Endothelial cell of umbilical vein (primary cell): ENCODE measurements at regions not wholly inside any gene's neighbourhood (a gene's known extent, or its start where the extent isn't known, plus 50 kb on each side); places are given as distances from the start of the nearest gene placed in this dataset.

Source experiments
- BruUV-seq: library from RNA; stranded (reverse); fragments of 400-500 nt; replicated peaks from 2 replicates; lab custom pipeline; 2021; lab: Mats Ljungman, UMichigan
- CTCF ChIA-PET: fragments of 300-600, 350-600 bp; sonication (Branson Sonifier 250); formaldehyde crosslinking; loops from one replicate; lab custom pipeline; 2021; ENCODE audit warnings: antibody characterized with exemption, inconsistent platforms; lab: Charles Lee
- POLR2A ChIA-PET: fragments of 300-600, 350-600 bp; sonication (Branson Sonifier 250); formaldehyde crosslinking; loops from one replicate; lab custom pipeline; 2021; ENCODE audit warnings: antibody characterized with exemption, inconsistent platforms; lab: Charles Lee
- DNase-seq: peaks from one replicate; pipeline ENCODE4 v3.0.0-alpha.2; 2011; ENCODE audit warnings: low read depth, low spot score
- FAIRE-seq: peaks from 2 replicates; lab custom pipeline; 2011; peaks lifted over from hg19 to GRCh38; lab: Jason Lieb, UNC
- H2AFZ ChIP-seq: 2 replicates; pipeline ENCODE4 v1.6.0; 2012; ENCODE audit warnings: low read depth, low read length, control low read depth, inconsistent platforms
- H3K27ac ChIP-seq: 2 replicates; pipeline ENCODE4 v1.5.1; 2011; ENCODE audit warnings: low read depth, mild to moderate bottlenecking, control low read depth, low read length, moderate library complexity; ENCODE audit not compliant: insufficient read depth
- H3K27me3 ChIP-seq, 2 experiments: 2 replicates each; pipeline versions ENCODE4 v1.6.0 to v1.6.1; 2011; ENCODE audit warnings: low read length in 2 of 2, mixed read lengths in 1 of 2; ENCODE audit not compliant: control insufficient read depth in 2 of 2, insufficient read depth in 2 of 2
- H3K36me3 ChIP-seq, 2 experiments: 2 replicates in 1 of 2; 3 replicates in 1 of 2; pipeline ENCODE4 v1.5.1; 2011; ENCODE audit warnings: low read length in 2 of 2, mild to moderate bottlenecking in 1 of 2, moderate library complexity in 1 of 2; ENCODE audit not compliant: control insufficient read depth in 2 of 2, insufficient read depth in 2 of 2; ENCODE audit errors: extremely low read depth in 1 of 2
- H3K4me1 ChIP-seq: 3 replicates; pipeline ENCODE4 v1.5.1; 2011; ENCODE audit warnings: mild to moderate bottlenecking, low read length; ENCODE audit not compliant: control insufficient read depth, insufficient read depth; ENCODE audit errors: extremely low read depth
- H3K4me2 ChIP-seq: 2 replicates; pipeline ENCODE4 v1.6.1; 2011; ENCODE audit warnings: low read length, control low read depth, mixed read lengths; ENCODE audit not compliant: insufficient read depth
- H3K4me3 ChIP-seq, 3 experiments: fragments of 200-600 bp in 1 of 3; sonication (generic), shearing (Covaris generic) in 1 of 3; replicated peaks in 1 of 3; 2 replicates each; pipeline ENCODE4 v1.5.1; 2011 to 2016; ENCODE audit warnings: control low read depth in 3 of 3, low read length in 3 of 3, mild to moderate bottlenecking in 2 of 3, inconsistent platforms in 1 of 3, low read depth in 1 of 3, moderate library complexity in 1 of 3; ENCODE audit not compliant: insufficient read depth in 1 of 3
- H3K79me2 ChIP-seq: 2 replicates; pipeline ENCODE4 v1.6.0; 2012; ENCODE audit warnings: low read length, inconsistent platforms; ENCODE audit not compliant: control insufficient read depth, insufficient read depth
- H3K9ac ChIP-seq: replicated peaks from 2 replicates; pipeline ENCODE3; 2011; ENCODE audit warnings: low read length, control low read depth; ENCODE audit not compliant: insufficient read depth; ENCODE audit errors: extremely low read depth
- H3K9me1 ChIP-seq: replicated peaks from 3 replicates; pipeline ENCODE4 v1.6.0; 2011; ENCODE audit warnings: mild to moderate bottlenecking, low read length; ENCODE audit not compliant: control insufficient read depth, insufficient read depth; ENCODE audit errors: extremely low read depth
- H3K9me3 ChIP-seq: replicated peaks from 2 replicates; pipeline ENCODE4 v1.5.1; 2012; ENCODE audit warnings: low read length, inconsistent platforms; ENCODE audit not compliant: control insufficient read depth, insufficient read depth
- H4K20me1 ChIP-seq: replicated peaks from 2 replicates; pipeline ENCODE3; 2011; ENCODE audit warnings: mild to moderate bottlenecking, low read length; ENCODE audit not compliant: control insufficient read depth, insufficient read depth; ENCODE audit errors: extremely low read depth
- EZH2 ChIP-seq: IDR thresholded peaks from 2 replicates; pipeline ENCODE4 v1.6.1; 2012; ENCODE audit warnings: borderline replicate concordance, low read depth, mild to moderate bottlenecking, moderate library complexity, low read length, inconsistent platforms; ENCODE audit not compliant: severe bottlenecking
- FOS ChIP-seq: IDR thresholded peaks from 2 replicates; pipeline ENCODE4 v1.6.1; 2011; ENCODE audit warnings: mild to moderate bottlenecking, low read length, moderate library complexity, borderline replicate concordance; ENCODE audit not compliant: insufficient read depth
- GATA2 ChIP-seq: IDR thresholded peaks from 2 replicates; pipeline ENCODE4 v1.7.0; 2011; ENCODE audit warnings: low read depth, mild to moderate bottlenecking, moderate library complexity, mixed read lengths, low read length; ENCODE audit not compliant: insufficient read length, insufficient read depth
- JUN ChIP-seq: IDR thresholded peaks from 2 replicates; pipeline ENCODE4 v1.6.1; 2011; ENCODE audit warnings: borderline replicate concordance, low read depth; ENCODE audit not compliant: insufficient read length, insufficient read depth
- MYC ChIP-seq: IDR thresholded peaks from one replicate; pipeline ENCODE4 v1.6.1; 2011; ENCODE audit warnings: mild to moderate bottlenecking, low read depth, low read length
- POLR2A ChIP-seq: IDR thresholded peaks from 2 replicates; pipeline ENCODE4 v1.6.1; 2012; ENCODE audit warnings: low read depth, mild to moderate bottlenecking, control low read depth, low read length
- POLR2AphosphoS5 ChIP-seq: IDR thresholded peaks from 2 replicates; pipeline ENCODE4 v1.6.1; 2012; ENCODE audit warnings: low read depth, mild to moderate bottlenecking, control low read depth, low read length, moderate library complexity; ENCODE audit not compliant: insufficient read depth
- dilution Hi-C: fragments of 300-500 bp; cut with MboI; formaldehyde crosslinking; loops from one replicate; pipeline ENCODE4 v1.15.0; 2019; ENCODE audit warnings: low sequenced_read_pairs; ENCODE audit not compliant: extremely low pct_ligation_motif_present
- intact Hi-C: fragments of 100-400 bp; cut with micrococcal nuclease; formaldehyde crosslinking; loops from one replicate; pipeline ENCODE4 v1.10.0; 2022
- TF ChIP-seq, protein P1 (sequence below), 2 donors: IDR thresholded peaks; 1 replicate in 1 of 2; 2 replicates in 1 of 2; pipeline ENCODE4 v1.5.1; 2011; ENCODE audit warnings: low read length in 2 of 2, mild to moderate bottlenecking in 2 of 2, moderate library complexity in 2 of 2, control low read depth in 1 of 2, inconsistent platforms in 1 of 2, low read depth in 1 of 2; ENCODE audit not compliant: insufficient read depth in 1 of 2; ENCODE audit errors: extremely low read depth in 1 of 2
- TF ChIP-seq, protein P2 (sequence below): IDR thresholded peaks from 2 replicates; pipeline ENCODE4 v1.6.1; 2011; ENCODE audit not compliant: insufficient read depth, insufficient read length

DNA sequence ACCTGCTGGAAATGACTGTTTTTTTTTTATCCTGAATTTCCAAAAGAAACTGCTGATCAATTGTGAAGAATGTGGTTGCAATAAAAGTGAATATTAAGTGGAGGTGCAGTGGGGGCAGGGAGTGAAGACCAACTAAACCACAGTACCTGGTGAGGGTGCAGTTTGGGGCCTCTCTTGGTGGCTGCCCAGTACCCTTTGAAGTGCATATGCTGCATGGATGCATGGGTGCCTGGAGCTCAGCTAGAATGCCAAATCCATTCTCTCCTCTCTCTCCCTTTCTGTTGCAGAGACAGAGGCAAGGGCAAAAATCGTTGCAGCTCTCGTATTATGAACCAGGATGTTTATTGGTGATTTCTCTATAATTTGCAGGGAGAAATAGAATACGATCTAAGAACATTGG lies 420.5 kb upstream of the ONECUT1 start:
- Histone ChIP-seq H3K9me1 (no peaks in the 10 kb centered on the region), H3K4me3 (no peak overlapping the region), H3K79me2 (no peaks in the 10 kb centered on the region), H3K36me3 (no peaks in the 10 kb centered on the region), H3K9me3 (no peaks in the 10 kb centered on the region), H3K4me2 (no peak overlapping the region), H4K20me1 (no peaks in the 10 kb centered on the region), H3K9ac (no peak overlapping the region), H2AFZ (no peak overlapping the region), H3K27ac (no peak overlapping the region), H3K4me1 (no peaks in the 10 kb centered on the region), H3K27me3 (no peaks in the 10 kb centered on the region)
- BruUV-seq = no TSS peak
- TF ChIP-seq POLR2A (no peak), POLR2AphosphoS5 (no peak), FOS (no peak), EZH2 (no peak), JUN (no peak), MYC (no peak), GATA2 (no peak)
- TF ChIP-seq, protein P1, sequence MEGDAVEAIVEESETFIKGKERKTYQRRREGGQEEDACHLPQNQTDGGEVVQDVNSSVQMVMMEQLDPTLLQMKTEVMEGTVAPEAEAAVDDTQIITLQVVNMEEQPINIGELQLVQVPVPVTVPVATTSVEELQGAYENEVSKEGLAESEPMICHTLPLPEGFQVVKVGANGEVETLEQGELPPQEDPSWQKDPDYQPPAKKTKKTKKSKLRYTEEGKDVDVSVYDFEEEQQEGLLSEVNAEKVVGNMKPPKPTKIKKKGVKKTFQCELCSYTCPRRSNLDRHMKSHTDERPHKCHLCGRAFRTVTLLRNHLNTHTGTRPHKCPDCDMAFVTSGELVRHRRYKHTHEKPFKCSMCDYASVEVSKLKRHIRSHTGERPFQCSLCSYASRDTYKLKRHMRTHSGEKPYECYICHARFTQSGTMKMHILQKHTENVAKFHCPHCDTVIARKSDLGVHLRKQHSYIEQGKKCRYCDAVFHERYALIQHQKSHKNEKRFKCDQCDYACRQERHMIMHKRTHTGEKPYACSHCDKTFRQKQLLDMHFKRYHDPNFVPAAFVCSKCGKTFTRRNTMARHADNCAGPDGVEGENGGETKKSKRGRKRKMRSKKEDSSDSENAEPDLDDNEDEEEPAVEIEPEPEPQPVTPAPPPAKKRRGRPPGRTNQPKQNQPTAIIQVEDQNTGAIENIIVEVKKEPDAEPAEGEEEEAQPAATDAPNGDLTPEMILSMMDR (IDR thresholded peaks at IDR 0.05; ENCODE audit: extremely low read depth in 1 of 2, insufficient read depth in 1 of 2, low read depth in 1 of 2, low read length in 2 of 2) = no peak
- TF ChIP-seq, protein P2, sequence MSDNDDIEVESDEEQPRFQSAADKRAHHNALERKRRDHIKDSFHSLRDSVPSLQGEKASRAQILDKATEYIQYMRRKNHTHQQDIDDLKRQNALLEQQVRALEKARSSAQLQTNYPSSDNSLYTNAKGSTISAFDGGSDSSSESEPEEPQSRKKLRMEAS = no peak
- ChIA-PET CTCF (no interaction called here), POLR2A (no interaction called here)
- no peak for FAIRE-seq
- intact Hi-C loops = no loop called here
- no peak for DNase-seq
- dilution Hi-C loops = no loop called here
